A673 (cell line): ENCODE measurements at regions not wholly inside any gene's neighbourhood (a gene's known extent, or its start where the extent isn't known, plus 50 kb on each side); places are given as distances from the start of the nearest gene placed in this dataset.

ENCODE experiments used
- BruUV-seq: library from RNA; stranded (reverse); fragments of 400-500 nt; replicated peaks from 2 replicates; lab custom pipeline; 2021; lab: Mats Ljungman, UMichigan
- CTCF ChIA-PET: fragments of 300-600 bp; sonication (Branson Sonifier 250); formaldehyde crosslinking; loops from one replicate; lab custom pipeline; 2022; ENCODE audit warnings: antibody characterized with exemption; lab: Charles Lee
- POLR2A ChIA-PET: fragments of 300-600 bp; sonication (Branson Sonifier 250); formaldehyde crosslinking; loops from one replicate; lab custom pipeline; 2022; ENCODE audit warnings: antibody characterized with exemption; ENCODE audit not compliant: low non-redundant PET; lab: Charles Lee
- DNase-seq: peaks from one replicate; pipeline ENCODE4 v3.0.0-alpha.2; 2015; ENCODE audit warnings: low spot score
- H3K27ac ChIP-seq: fragments of 200-600 bp; sonication (generic); 2 replicates; pipeline ENCODE4 v1.5.1; 2016; ENCODE audit warnings: mixed run types, low read depth, mild to moderate bottlenecking, mixed read lengths, antibody characterized with exemption, low read length; ENCODE audit not compliant: poor library complexity, severe bottlenecking
- H3K27me3 ChIP-seq: fragments of 200-600 bp; sonication (generic); replicated peaks from 2 replicates; pipeline ENCODE4 v1.6.1; 2017; ENCODE audit warnings: mixed run types, low read depth, mild to moderate bottlenecking, mixed read lengths, antibody characterized with exemption, low read length; ENCODE audit not compliant: insufficient read depth, poor library complexity
- H3K36me3 ChIP-seq: fragments of 200-600 bp; sonication (generic); 2 replicates; pipeline ENCODE4 v1.6.1; 2016; ENCODE audit warnings: mixed run types, mild to moderate bottlenecking, mixed read lengths, antibody characterized with exemption, low read length; ENCODE audit not compliant: insufficient read depth, poor library complexity, severe bottlenecking
- H3K4me1 ChIP-seq: fragments of 200-600 bp; sonication (generic); 2 replicates; pipeline ENCODE4 v1.6.1; 2017; ENCODE audit warnings: mixed run types, mild to moderate bottlenecking, mixed read lengths, antibody characterized with exemption, low read length; ENCODE audit not compliant: insufficient read depth, poor library complexity, severe bottlenecking
- H3K4me3 ChIP-seq: fragments of 200-600 bp; sonication (generic); 2 replicates; pipeline ENCODE4 v1.5.1; 2016; ENCODE audit warnings: low read depth, mixed run types, mild to moderate bottlenecking, mixed read lengths, low read length; ENCODE audit not compliant: poor library complexity, severe bottlenecking
- H3K9me3 ChIP-seq: fragments of 200-600 bp; sonication (generic); 2 replicates; pipeline ENCODE4 v1.6.1; 2016; ENCODE audit warnings: mixed run types, low read depth, mild to moderate bottlenecking, mixed read lengths, antibody characterized with exemption, low read length; ENCODE audit not compliant: poor library complexity, severe bottlenecking
- CTCF ChIP-seq: fragments of 300-800, 200-600 bp; sonication (generic); conservative IDR thresholded peaks from 2 replicates; pipeline ENCODE4 v1.5.1; 2017; ENCODE audit warnings: low read depth, mild to moderate bottlenecking, antibody characterized with exemption, low read length, moderate library complexity, mixed read lengths
- EZH2 ChIP-seq: fragments of 200-600 bp; sonication (generic); IDR thresholded peaks from 2 replicates; pipeline ENCODE4 v1.6.1; 2017; ENCODE audit warnings: borderline replicate concordance, low read depth, mild to moderate bottlenecking, mixed read lengths, antibody characterized with exemption, low read length; ENCODE audit not compliant: poor library complexity, severe bottlenecking
- intact Hi-C: fragments of 100-400 bp; cut with micrococcal nuclease; formaldehyde crosslinking; loops from one replicate; pipeline ENCODE4 v1.10.0; 2022; ENCODE audit not compliant: unreplicated experiment

- no peak overlapping the region for H3K4me3 ChIP-seq
- H3K27ac ChIP-seq, result no peak overlapping the region
- TF ChIP-seq CTCF (no peak), EZH2 (no peak)
- POLR2A ChIA-PET, result no interaction called here
- intact Hi-C loops, result no loop called here
- H3K36me3 ChIP-seq, result no peaks in the 10 kb centered on the region
- no peaks in the 10 kb centered on the region for H3K27me3 ChIP-seq
- H3K9me3 ChIP-seq, result peaks cover 8% of the 10 kb centered on the region
- CTCF ChIA-PET, result no interaction called here
- no peak for DNase-seq
- H3K4me1 ChIP-seq, result no peaks in the 10 kb centered on the region
- no TSS peak for BruUV-seq
Observed at GRCh38 chr5:9919306-9920030, 289.3 kb upstream of the TAS2R1 start.

- Histone ChIP-seq H3K27me3 (peaks cover 4% of the 10 kb centered on the region), H3K36me3 (no peaks in the 10 kb centered on the region), H3K27ac (no peak overlapping the region), H3K4me1 (no peaks in the 10 kb centered on the region), H3K9me3 (no peaks in the 10 kb centered on the region), H3K4me3 (no peak overlapping the region)
- POLR2A ChIA-PET, result no interaction called here
- TF ChIP-seq EZH2 (no peak), CTCF (no peak)
- no peak for DNase-seq
- no TSS peak for BruUV-seq
- intact Hi-C loops, result no loop called here
- CTCF ChIA-PET, result no interaction called here
Observed at GRCh38 chr5:9905661-9906060, 275.5 kb upstream of the TAS2R1 start.

GRCh38 chr5:9903801-9904200, 273.6 kb upstream of the TAS2R1 start:
- ChIA-PET CTCF (no interaction called here), POLR2A (no interaction called here)
- no TSS peak for BruUV-seq
- TF ChIP-seq CTCF, result no peak
- TF ChIP-seq EZH2, result no peak
- DNase-seq, result no peak
- H3K27ac ChIP-seq, result no peak overlapping the region
- no peak overlapping the region for H3K4me3 ChIP-seq
- intact Hi-C loops, result no loop called here
- H3K4me1 ChIP-seq, result no peaks in the 10 kb centered on the region
- H3K9me3 ChIP-seq, result no peaks in the 10 kb centered on the region
- no peaks in the 10 kb centered on the region for H3K36me3 ChIP-seq
- peaks cover 4% of the 10 kb centered on the region for H3K27me3 ChIP-seq
